Activated T-helper 1 cell treated with anti-CD3 and anti-CD28 coated beads, Interleukin-12 subunit alpha, Interleukin-12 subunit beta, Interleukin-2, Interleukin-4 antibody, amounts not matched to agents 30 ng/mL and 10 ng/mL and 1 ng/mL, durations not matched to agents 14 hours and 24 hours and 36 hours (primary cell): ENCODE measurements at regions not wholly inside any gene's neighbourhood (a gene's known extent, or its start where the extent isn't known, plus 50 kb on each side); places are given as distances from the start of the nearest gene placed in this dataset.
"Not testable (repeated sequence)": the region's sequence is repeated elsewhere in the genome, so short reads cannot be mapped to it uniquely, and the experiment has no call there.

Experiments
- DNase-seq: peaks from one replicate; pipeline ENCODE4 v3.0.0; 2021; ENCODE audit warnings: low spot score
- H3K27ac Mint-ChIP-seq: one replicate; pipeline ENCODE4 v1.8.0; 2021; ENCODE audit warnings: mild to moderate bottlenecking, mixed read lengths
- H3K27me3 Mint-ChIP-seq: one replicate; pipeline ENCODE4 v1.8.0; 2022; ENCODE audit warnings: mild to moderate bottlenecking, moderate library complexity, mixed read lengths; ENCODE audit not compliant: insufficient read depth
- H3K36me3 Mint-ChIP-seq: one replicate; pipeline ENCODE4 v1.8.0; 2021; ENCODE audit warnings: low read depth, mixed read lengths
- H3K4me1 Mint-ChIP-seq: one replicate; pipeline ENCODE4 v1.8.0; 2021; ENCODE audit warnings: low read depth, mixed read lengths
- H3K4me3 Mint-ChIP-seq: one replicate; pipeline ENCODE4 v1.8.0; 2021; ENCODE audit warnings: mild to moderate bottlenecking, moderate library complexity, mixed read lengths
- H3K9me3 Mint-ChIP-seq: one replicate; pipeline ENCODE4 v1.8.0; 2021; ENCODE audit warnings: mixed read lengths
- intact Hi-C: fragments of 100-400 bp; cut with micrococcal nuclease; formaldehyde crosslinking; loops from one replicate; pipeline ENCODE4 v1.15.1; 2024

DNA sequence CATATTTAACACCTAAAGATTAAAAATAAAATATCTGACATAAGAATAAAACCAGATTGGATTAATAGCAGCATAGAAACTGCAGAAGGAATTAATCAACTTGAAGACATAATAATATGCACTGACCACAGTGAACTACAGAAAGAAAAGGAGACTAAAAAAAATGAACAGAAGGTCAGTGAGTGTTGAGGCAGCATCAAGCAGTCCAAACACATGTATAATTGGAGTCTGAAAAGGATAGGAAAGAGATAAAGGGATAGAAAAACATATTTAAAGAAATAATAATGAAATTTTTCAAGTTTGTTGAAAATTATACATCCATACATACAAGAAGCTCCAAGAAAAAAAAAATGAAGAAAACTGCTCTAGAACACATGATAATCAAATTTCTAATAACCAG lies 756.2 kb downstream of the GATA3 start:
- H3K4me1 Mint-ChIP-seq, result no peaks in the 10 kb centered on the region
- intact Hi-C loops, result no loop called here

GRCh38 chr10:8811201-8811600 lies 756.7 kb downstream of the GATA3 start:
- DNase-seq, result no peak
- H3K36me3 Mint-ChIP-seq, result no peaks in the 10 kb centered on the region

More for the DNA sequence above, 756.2 kb downstream of the GATA3 start:
- Mint-ChIP-seq H3K27me3 (no peaks in the 10 kb centered on the region), H3K27ac (no peak overlapping the region), H3K36me3 (no peaks in the 10 kb centered on the region), H3K9me3 (peaks cover 5% of the 10 kb centered on the region), H3K4me3 (no peak overlapping the region)
- no peak for DNase-seq

GRCh38 chr10:8815969-8816368 lies 761.5 kb downstream of the GATA3 start:
- Mint-ChIP-seq H3K4me1 (no peaks in the 10 kb centered on the region), H3K9me3 (no peaks in the 10 kb centered on the region), H3K27ac (no peak overlapping the region), H3K4me3 (no peak overlapping the region), H3K36me3 (no peaks in the 10 kb centered on the region), H3K27me3 (no peaks in the 10 kb centered on the region)
- no peak for DNase-seq
- intact Hi-C loops, result no loop called here

More at GRCh38 chr10:8811201-8811600, 756.7 kb downstream of the GATA3 start:
- Mint-ChIP-seq H3K9me3 (peaks cover 4% of the 10 kb centered on the region), H3K27ac (no peak overlapping the region), H3K4me3 (no peak overlapping the region), H3K4me1 (no peaks in the 10 kb centered on the region), H3K27me3 (no peaks in the 10 kb centered on the region)
- intact Hi-C loops, result no loop called here

- no peaks in the 10 kb centered on the region for H3K27me3 Mint-ChIP-seq
- intact Hi-C loops, result no loop called here
Measured at GRCh38 chr10:8817299-8817698, 762.8 kb downstream of the GATA3 start.

GRCh38 chr10:8825611-8826010 lies 771.1 kb downstream of the GATA3 start:
- Mint-ChIP-seq H3K27me3 (no peaks in the 10 kb centered on the region), H3K36me3 (no peaks in the 10 kb centered on the region), H3K9me3 (no peaks in the 10 kb centered on the region), H3K4me1 (no peaks in the 10 kb centered on the region), H3K4me3 (no peak overlapping the region), H3K27ac (no peak overlapping the region)
- DNase-seq, result no peak
- intact Hi-C loops, result no loop called here

More at GRCh38 chr10:8817299-8817698, 762.8 kb downstream of the GATA3 start:
- H3K36me3 Mint-ChIP-seq, result no peaks in the 10 kb centered on the region
- no peaks in the 10 kb centered on the region for H3K4me1 Mint-ChIP-seq
- no peak overlapping the region for H3K27ac Mint-ChIP-seq
- no peak overlapping the region for H3K4me3 Mint-ChIP-seq
- H3K9me3 Mint-ChIP-seq, result no peaks in the 10 kb centered on the region
- no peak for DNase-seq

DNA sequence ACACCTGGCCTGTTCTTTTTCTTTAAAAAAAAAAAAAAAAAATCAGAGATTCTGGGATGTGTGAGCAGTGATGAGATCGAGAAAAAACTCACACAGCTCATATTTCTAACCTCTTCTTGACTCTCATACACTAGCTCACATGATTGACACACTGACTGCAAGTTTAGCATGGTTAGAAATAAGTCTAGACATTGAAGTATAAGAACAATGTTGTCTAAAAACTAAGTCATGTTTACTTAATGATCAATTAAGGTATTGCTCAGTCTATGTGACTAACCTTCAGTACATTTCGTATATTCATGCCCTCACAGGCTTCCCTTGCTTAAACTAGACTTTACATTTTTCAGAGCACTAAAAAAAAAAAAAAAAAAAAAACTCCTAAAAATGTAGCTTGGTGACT lies 775.1 kb downstream of the GATA3 start:
- no peak for DNase-seq
- H3K27me3 Mint-ChIP-seq, result no peaks in the 10 kb centered on the region
- no peaks in the 10 kb centered on the region for H3K4me1 Mint-ChIP-seq
- H3K4me3 Mint-ChIP-seq, result no peak overlapping the region
- H3K9me3 Mint-ChIP-seq, result no peaks in the 10 kb centered on the region
- no peaks in the 10 kb centered on the region for H3K36me3 Mint-ChIP-seq
- intact Hi-C loops, result no loop called here
- H3K27ac Mint-ChIP-seq, result no peak overlapping the region

- Mint-ChIP-seq H3K4me3 (no peak overlapping the region), H3K9me3 (no peaks in the 10 kb centered on the region), H3K36me3 (no peaks in the 10 kb centered on the region), H3K27me3 (no peaks in the 10 kb centered on the region), H3K27ac (no peak overlapping the region), H3K4me1 (no peaks in the 10 kb centered on the region)
- DNase-seq, result no peak
- intact Hi-C loops, result no loop called here
Measured at GRCh38 chr10:8830048-8830447, 775.6 kb downstream of the GATA3 start.

DNA sequence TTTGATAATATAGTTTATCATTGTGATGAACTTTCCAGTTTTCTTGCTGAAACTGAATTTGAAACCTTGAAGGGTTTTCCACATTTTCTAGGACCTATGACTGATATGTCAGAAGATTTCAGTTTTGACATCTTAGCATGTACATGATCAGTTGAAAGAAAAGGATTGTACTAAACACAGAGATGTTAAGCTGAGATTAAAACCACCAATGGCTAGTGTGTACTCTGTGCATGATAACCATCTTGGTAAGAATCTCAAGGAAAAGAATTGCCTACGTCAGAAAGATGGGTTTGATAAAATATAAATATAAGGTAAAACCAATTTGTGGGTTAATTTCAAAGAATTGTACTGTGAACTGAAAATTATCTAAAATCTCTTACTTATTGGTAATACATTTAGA lies 776.4 kb downstream of the GATA3 start:
- H3K9me3 Mint-ChIP-seq, result no peaks in the 10 kb centered on the region
- intact Hi-C loops, result no loop called here
- no peaks in the 10 kb centered on the region for H3K4me1 Mint-ChIP-seq
- DNase-seq, result no peak
- H3K27me3 Mint-ChIP-seq, result no peaks in the 10 kb centered on the region
- H3K4me3 Mint-ChIP-seq, result no peak overlapping the region
- H3K36me3 Mint-ChIP-seq, result no peaks in the 10 kb centered on the region
- H3K27ac Mint-ChIP-seq, result no peak overlapping the region

DNA sequence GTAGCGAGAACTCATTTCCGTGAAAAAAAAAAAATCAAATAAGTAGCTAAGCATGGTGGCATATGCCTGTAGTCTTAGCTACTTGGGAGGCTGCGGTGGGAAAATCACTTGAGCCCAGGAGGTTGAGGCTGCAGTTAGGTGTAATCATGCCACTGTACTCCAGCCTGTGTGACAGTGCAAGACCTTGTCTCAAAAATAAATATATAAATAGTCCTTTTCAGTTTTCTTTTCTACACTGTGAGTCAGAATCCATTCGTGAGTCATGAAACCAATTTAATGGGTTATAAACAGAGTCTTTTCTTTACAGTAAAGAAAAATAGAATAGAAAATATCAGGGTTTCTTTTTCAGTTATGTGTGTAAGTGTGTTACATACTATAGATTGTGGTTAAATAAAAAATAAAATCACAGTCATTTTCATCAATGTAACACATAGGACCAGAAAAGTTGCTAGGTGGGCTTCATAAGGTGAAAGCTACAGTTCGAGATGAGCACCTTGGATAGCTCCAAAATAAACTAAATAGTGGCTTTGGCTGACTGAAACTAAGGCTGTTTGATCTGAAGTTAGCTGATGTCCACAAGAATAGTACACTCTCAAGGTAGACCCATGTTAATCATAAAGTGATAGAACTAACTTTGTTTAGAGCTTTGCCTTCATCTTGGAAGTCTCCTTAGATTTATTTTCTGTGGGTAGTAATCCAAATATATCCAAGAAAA lies 781.1 kb downstream of the GATA3 start:
- Mint-ChIP-seq H3K4me1 (no peaks in the 10 kb centered on the region), H3K36me3 (no peaks in the 10 kb centered on the region), H3K27me3 (no peaks in the 10 kb centered on the region), H3K4me3 (no peak overlapping the region), H3K27ac (no peak overlapping the region), H3K9me3 (peaks cover 3% of the 10 kb centered on the region)
- DNase-seq, result no peak
- intact Hi-C loops, result no loop called here

DNA sequence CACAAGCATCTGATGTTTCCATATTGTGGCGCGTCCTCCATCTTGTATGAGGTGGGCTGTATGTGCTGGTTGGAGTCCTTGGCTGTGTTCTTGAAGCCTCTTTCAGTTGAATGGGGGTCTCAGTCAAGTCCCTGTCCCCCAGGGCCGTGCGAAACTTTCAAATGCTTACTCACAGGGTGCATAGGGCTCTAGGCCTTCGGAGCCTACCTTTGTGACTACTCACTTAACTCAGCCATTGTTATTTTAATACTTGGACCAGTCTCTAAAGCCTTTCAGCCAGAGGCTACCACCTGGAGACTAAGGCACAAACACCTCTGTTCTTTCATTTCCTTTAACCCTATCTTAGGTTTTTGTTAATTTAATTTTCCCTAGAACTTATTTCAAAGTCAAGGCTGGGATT lies 785.9 kb downstream of the GATA3 start:
- intact Hi-C loops, result no loop called here
- Mint-ChIP-seq H3K4me1 (no peaks in the 10 kb centered on the region), H3K36me3 (no peaks in the 10 kb centered on the region), H3K27me3 (no peaks in the 10 kb centered on the region), H3K9me3 (peaks cover 9% of the 10 kb centered on the region), H3K4me3 (no peak overlapping the region), H3K27ac (no peak overlapping the region)
- DNase-seq, result no peak

GRCh38 chr10:8844141-8844540 lies 789.7 kb downstream of the GATA3 start:
- Mint-ChIP-seq H3K27me3 (no peaks in the 10 kb centered on the region), H3K27ac (no peak overlapping the region), H3K9me3 (peaks cover 9% of the 10 kb centered on the region), H3K36me3 (no peaks in the 10 kb centered on the region), H3K4me3 (no peak overlapping the region), H3K4me1 (no peaks in the 10 kb centered on the region)
- intact Hi-C loops, result no loop called here
- no peak for DNase-seq

DNA sequence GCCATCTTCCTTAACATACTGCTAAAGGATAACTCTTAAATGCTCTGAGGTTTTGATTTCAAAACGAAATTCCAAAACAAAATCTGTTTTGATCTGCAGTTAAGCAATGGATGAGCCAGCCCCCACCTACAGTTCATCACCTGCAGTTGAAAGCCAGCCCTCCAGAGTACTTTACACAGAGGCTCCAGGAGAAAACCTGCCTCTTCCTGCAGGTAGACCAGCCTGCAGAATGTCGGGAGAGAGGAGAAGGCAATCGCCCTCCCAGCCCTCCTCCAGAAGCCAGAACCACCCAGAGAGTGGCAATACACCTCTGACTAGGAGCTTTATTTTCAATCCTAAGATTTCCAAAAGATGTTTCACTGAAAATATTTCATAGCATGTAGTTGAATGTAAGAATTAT lies 798.1 kb downstream of the GATA3 start:
- H3K4me3 Mint-ChIP-seq, result no peak overlapping the region
- H3K27me3 Mint-ChIP-seq, result peaks cover 2% of the 10 kb centered on the region
- H3K9me3 Mint-ChIP-seq, result no peaks in the 10 kb centered on the region
- intact Hi-C loops, result no loop called here
- no peak overlapping the region for H3K27ac Mint-ChIP-seq
- no peak for DNase-seq
- no peaks in the 10 kb centered on the region for H3K4me1 Mint-ChIP-seq
- no peaks in the 10 kb centered on the region for H3K36me3 Mint-ChIP-seq

- Mint-ChIP-seq H3K4me1 (no peaks in the 10 kb centered on the region), H3K36me3 (no peaks in the 10 kb centered on the region), H3K4me3 (no peak overlapping the region), H3K27ac (no peak overlapping the region), H3K9me3 (no peaks in the 10 kb centered on the region), H3K27me3 (peaks cover 2% of the 10 kb centered on the region)
- intact Hi-C loops, result no loop called here
- no peak for DNase-seq
Measured at GRCh38 chr10:8853048-8853447, 798.6 kb downstream of the GATA3 start.

- H3K27ac Mint-ChIP-seq, H3K4me1 Mint-ChIP-seq, H3K36me3 Mint-ChIP-seq, intact Hi-C loops, H3K4me3 Mint-ChIP-seq, H3K27me3 Mint-ChIP-seq, DNase-seq, H3K9me3 Mint-ChIP-seq: not testable (repeated sequence)
Measured at GRCh38 chr10:8868924-8869323, 814.4 kb downstream of the GATA3 start.
